ENCODE measurements at regions not wholly inside any gene's neighbourhood (a gene's known extent, or its start where the extent isn't known, plus 50 kb on each side); places are given as distances from the start of the nearest gene placed in this dataset.

- no peak for TF ChIP-seq SP1 (IDR thresholded peaks at IDR 0.05)
- no peak for TF ChIP-seq HDGF (IDR thresholded peaks at IDR 0.05; ENCODE audit: borderline replicate concordance)
- TF ChIP-seq ZNF384 (IDR thresholded peaks at IDR 0.05), result no peak
- no peak for TF ChIP-seq TARDBP (IDR thresholded peaks at IDR 0.05)
- TF ChIP-seq, protein P1, sequence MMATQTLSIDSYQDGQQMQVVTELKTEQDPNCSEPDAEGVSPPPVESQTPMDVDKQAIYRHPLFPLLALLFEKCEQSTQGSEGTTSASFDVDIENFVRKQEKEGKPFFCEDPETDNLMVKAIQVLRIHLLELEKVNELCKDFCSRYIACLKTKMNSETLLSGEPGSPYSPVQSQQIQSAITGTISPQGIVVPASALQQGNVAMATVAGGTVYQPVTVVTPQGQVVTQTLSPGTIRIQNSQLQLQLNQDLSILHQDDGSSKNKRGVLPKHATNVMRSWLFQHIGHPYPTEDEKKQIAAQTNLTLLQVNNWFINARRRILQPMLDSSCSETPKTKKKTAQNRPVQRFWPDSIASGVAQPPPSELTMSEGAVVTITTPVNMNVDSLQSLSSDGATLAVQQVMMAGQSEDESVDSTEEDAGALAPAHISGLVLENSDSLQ (IDR thresholded peaks at IDR 0.05), result no peak
- no peak for TF ChIP-seq FOXM1 (IDR thresholded peaks at IDR 0.05; ENCODE audit: borderline replicate concordance)
- no peak for TF ChIP-seq FOXK2 (IDR thresholded peaks at IDR 0.05)
Measured at GRCh38 chr10:55183993-55184392, 383.0 kb upstream of the PCDH15 start.
